LNCaP clone FGC (cell line): ENCODE measurements at regions not wholly inside any gene's neighbourhood (a gene's known extent, or its start where the extent isn't known, plus 50 kb on each side); places are given as distances from the start of the nearest gene placed in this dataset.

Source experiments
- DNase-seq: peaks from one replicate; pipeline ENCODE4 v3.0.0-alpha.2; 2011; ENCODE audit warnings: low read depth
- H3K4me3 ChIP-seq: 2 replicates; pipeline ENCODE4 v1.5.1; 2011; ENCODE audit warnings: mild to moderate bottlenecking, low read depth, low read length, control low read depth
- CTCF ChIP-seq: IDR thresholded peaks from 2 replicates; pipeline ENCODE4 v1.5.1; 2012; ENCODE audit warnings: mild to moderate bottlenecking; ENCODE audit not compliant: control insufficient read depth, insufficient read depth; ENCODE audit errors: extremely low read depth

- no peak for DNase-seq
- H3K4me3 ChIP-seq, result no peak overlapping the region
- TF ChIP-seq CTCF, result no peak
Measured at GRCh38 chr21:22758478-22758877, 1760.3 kb downstream of the NCAM2 start.

GRCh38 chr21:22762463-22762862 lies 1764.3 kb downstream of the NCAM2 start:
- TF ChIP-seq CTCF, result no peak
- no peak overlapping the region for H3K4me3 ChIP-seq
- DNase-seq, result no peak

DNA sequence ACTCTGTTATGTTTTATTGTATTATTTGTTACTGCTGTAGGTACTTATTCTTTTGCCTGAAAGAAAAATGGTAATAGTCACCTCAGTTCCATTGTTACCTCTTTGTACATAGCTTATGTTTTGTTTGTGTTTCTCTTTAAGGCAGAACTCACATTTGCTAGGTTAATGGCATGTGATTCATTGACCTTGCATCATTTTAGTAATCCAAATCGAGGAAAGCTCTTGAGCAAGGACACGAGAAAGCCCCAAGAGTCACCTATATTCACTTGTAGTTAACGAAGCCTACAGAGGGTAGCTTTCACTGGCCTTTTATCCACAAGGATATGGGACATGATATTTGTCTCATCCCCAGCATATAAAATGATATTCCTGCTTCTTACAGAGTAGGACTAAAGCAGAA lies 1765.2 kb downstream of the NCAM2 start:
- DNase-seq, result no peak

DNA sequence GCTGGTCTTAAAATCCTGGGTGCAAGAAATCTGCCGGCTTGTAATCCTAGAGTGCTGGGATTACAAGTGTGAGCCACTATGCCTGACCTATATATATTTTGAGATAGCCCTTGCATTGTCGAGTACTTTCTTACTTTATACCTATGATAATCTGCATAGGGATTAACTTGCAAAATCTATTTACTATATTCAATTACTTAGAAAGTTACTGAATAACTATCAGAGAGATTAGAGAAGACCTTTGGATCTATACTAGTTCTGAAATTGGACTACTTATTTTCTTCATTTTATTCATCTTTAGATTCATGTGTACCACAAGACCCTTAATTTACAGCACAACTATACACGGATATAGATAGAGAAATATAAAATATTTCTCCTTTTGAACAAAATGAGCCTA lies 1766.0 kb downstream of the NCAM2 start:
- no peak for TF ChIP-seq CTCF
- no peak overlapping the region for H3K4me3 ChIP-seq
- DNase-seq, result no peak

More for the DNA sequence above, 1765.2 kb downstream of the NCAM2 start:
- TF ChIP-seq CTCF, result no peak
- no peak overlapping the region for H3K4me3 ChIP-seq

DNA sequence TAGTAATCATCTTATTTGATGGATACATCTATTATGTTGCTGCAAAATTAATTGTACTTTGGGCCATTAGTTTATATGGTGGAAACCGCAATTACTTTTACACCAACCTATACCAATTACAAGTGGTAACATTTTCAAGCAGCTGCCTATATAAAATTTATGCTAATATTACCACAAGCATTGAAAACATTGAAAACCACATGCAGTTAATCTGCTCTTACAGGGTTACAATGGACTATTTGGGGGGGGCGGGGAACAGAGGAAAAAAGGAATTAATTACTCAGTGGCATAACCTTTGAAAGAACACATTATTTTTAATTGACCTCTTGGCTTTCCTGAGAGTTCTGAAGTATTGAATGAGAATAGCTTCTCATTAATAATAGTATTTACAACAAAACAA lies 1793.2 kb downstream of the NCAM2 start:
- TF ChIP-seq CTCF, result no peak
- DNase-seq, result no peak
- H3K4me3 ChIP-seq, result no peak overlapping the region

- H3K4me3 ChIP-seq, result no peak overlapping the region
- peak; percentile 44 for TF ChIP-seq CTCF
- DNase-seq, result peak; percentile 46
Measured at GRCh38 chr21:22791986-22792560, 1793.9 kb downstream of the NCAM2 start.

- no peak for DNase-seq
- no peak overlapping the region for H3K4me3 ChIP-seq
- TF ChIP-seq CTCF, result no peak
Measured at GRCh38 chr21:22795091-22795490, 1796.9 kb downstream of the NCAM2 start.
